Duodenal mucosa (tissue), 2 donors: ENCODE measurements at regions not wholly inside any gene's neighbourhood (a gene's known extent, or its start where the extent isn't known, plus 50 kb on each side); places are given as distances from the start of the nearest gene placed in this dataset.
A peak's percentile ranks its signal among the peaks of the same experiment; 100 is the strongest.

Experiments used
- H3K27ac ChIP-seq: one replicate; pipeline ENCODE4 v1.7.0; 2013; ENCODE audit warnings: low read depth, low read length
- H3K27me3 ChIP-seq, 2 donors: one replicate each; pipeline ENCODE4 v1.7.0; 2013; ENCODE audit warnings: low read length in 2 of 2, control low read depth in 1 of 2; ENCODE audit not compliant: insufficient read depth in 2 of 2, control insufficient read depth in 1 of 2
- H3K36me3 ChIP-seq, 2 donors: one replicate each; pipeline ENCODE4 v1.7.0; 2013; ENCODE audit warnings: low read length in 2 of 2, control low read depth in 1 of 2; ENCODE audit not compliant: insufficient read depth in 2 of 2, control insufficient read depth in 1 of 2
- H3K4me1 ChIP-seq, 2 donors: one replicate each; pipeline ENCODE4 v1.7.0; 2013; ENCODE audit warnings: low read length in 2 of 2, control low read depth in 1 of 2; ENCODE audit not compliant: insufficient read depth in 2 of 2, control insufficient read depth in 1 of 2
- H3K4me3 ChIP-seq, 2 donors: one replicate each; pipeline ENCODE4 v1.7.0; 2013; ENCODE audit warnings: low read length in 2 of 2, low read depth in 1 of 2
- H3K9ac ChIP-seq, 2 donors: one replicate each; pipeline ENCODE4 v1.7.0; 2013; ENCODE audit warnings: low read length in 2 of 2, low read depth in 1 of 2
- H3K9me3 ChIP-seq, 2 donors: one replicate each; pipeline ENCODE4 v1.7.0; 2013; ENCODE audit warnings: low read length in 2 of 2, control low read depth in 1 of 2; ENCODE audit not compliant: control insufficient read depth in 1 of 2

DNA sequence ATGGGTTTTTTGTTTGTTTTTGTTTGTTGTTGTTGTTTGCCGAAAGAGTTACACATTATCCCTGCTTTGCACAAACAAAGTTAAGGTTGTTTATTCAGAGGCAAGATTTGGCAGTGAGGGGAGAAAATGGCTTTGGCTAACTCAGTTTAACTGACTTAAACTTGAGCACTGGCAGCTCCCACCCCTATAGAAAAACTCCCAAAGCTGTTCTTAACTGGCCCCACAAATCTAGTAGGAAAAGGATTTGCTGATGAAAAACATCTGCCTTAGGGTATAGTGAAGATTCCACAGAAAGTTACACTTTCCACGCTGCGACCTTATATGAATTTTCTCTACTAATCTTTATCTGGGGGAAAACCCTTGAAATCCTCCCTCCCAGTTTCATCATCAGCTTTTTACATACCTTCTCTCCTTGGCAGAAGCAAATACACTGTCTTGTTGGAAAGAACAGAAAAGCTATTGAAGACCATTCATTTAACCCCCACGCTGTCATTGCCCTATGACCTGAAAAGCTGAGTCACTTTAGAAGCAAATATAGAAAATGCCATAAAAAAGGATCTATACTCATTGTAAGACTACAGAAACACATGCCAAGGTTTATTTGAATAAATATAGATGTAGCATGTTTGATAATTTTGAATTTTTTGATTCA is 551.7 kb downstream of the NR2F2 start:
- no peaks in the 10 kb centered on the region for H3K9me3 ChIP-seq
- H3K27me3 ChIP-seq: no peaks in the 10 kb centered on the region
- H3K4me1 ChIP-seq: no peaks in the 10 kb centered on the region
- no peak overlapping the region for H3K27ac ChIP-seq
- H3K9ac ChIP-seq: no peak overlapping the region
- H3K4me3 ChIP-seq: no peak overlapping the region
- H3K36me3 ChIP-seq: no peaks in the 10 kb centered on the region

DNA sequence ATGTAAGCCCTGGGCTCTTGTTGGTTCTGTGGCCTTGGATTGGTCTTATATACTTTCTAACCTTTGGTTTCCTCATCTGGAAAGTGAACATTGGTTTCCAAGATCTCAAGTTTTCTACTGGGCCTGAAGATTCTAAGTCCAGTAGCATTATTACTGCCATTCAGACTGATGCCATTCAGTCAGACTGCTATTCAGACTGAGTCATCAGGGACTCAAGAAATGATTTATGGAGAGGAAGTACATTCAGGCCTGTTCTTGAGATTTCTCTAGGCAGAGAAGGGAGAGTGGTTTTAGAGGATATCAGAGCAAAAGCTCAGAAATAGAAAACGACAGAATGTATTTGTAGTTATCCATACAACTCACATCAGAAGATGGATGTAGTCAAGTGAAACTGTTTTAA is 557.2 kb downstream of the NR2F2 start:
- Histone ChIP-seq H3K27me3 (no peaks in the 10 kb centered on the region), H3K4me1 (peaks cover 0 to 4% of the 10 kb centered on the region in 2 donors), H3K9ac (no peak overlapping the region), H3K4me3 (no peak overlapping the region), H3K27ac (no peak overlapping the region), H3K9me3 (no peaks in the 10 kb centered on the region), H3K36me3 (no peaks in the 10 kb centered on the region)

GRCh38 chr15:96888764-96889163 is 558.3 kb downstream of the NR2F2 start:
- no peaks in the 10 kb centered on the region for H3K9me3 ChIP-seq
- no peak overlapping the region for H3K27ac ChIP-seq
- no peaks in the 10 kb centered on the region for H3K27me3 ChIP-seq
- peaks cover 0 to 4% of the 10 kb centered on the region in 2 donors for H3K4me1 ChIP-seq
- H3K4me3 ChIP-seq: no peak overlapping the region
- no peaks in the 10 kb centered on the region for H3K36me3 ChIP-seq
- H3K9ac ChIP-seq: no peak overlapping the region

DNA sequence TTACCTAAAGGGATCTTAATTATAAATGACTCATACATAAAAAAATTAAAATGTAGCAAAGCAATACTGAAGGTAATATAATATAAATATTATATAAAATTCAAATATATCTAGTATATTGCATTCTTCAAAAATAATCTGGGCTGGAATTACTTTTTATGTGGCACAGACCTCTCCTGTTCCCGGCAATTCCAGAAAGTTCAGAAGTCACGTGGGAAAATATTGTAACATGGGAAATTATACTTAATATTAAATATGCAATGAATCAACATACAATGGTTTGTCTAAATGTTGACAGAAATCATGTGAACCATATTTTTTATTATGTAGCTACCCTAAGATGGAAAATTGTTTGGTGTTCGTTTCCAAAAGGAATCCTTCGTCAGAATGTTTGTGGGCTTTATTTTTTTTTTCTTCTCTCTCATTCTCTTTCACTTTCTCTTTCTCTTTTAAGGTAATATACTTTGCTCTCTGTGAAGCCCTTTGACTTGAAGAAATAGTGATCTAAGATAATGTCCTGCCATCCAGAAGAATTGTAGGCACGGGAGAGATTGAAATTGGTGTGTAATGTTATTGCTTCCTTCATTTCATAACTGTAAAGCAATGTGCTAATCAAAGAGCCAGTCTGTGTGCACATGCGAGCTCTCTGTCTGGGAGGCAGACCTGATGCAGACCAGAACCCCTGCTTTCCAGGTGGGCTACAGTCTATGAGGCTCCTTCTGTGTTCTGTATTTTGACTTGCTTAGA is 559.4 kb downstream of the NR2F2 start:
- Histone ChIP-seq H3K27me3 (no peaks in the 10 kb centered on the region), H3K9me3 (no peaks in the 10 kb centered on the region), H3K27ac (no peak overlapping the region), H3K9ac (no peak overlapping the region), H3K36me3 (no peaks in the 10 kb centered on the region), H3K4me3 (peak overlapping the region; percentile 23 to 58), H3K4me1 (peaks cover 0 to 4% of the 10 kb centered on the region in 2 donors)

DNA sequence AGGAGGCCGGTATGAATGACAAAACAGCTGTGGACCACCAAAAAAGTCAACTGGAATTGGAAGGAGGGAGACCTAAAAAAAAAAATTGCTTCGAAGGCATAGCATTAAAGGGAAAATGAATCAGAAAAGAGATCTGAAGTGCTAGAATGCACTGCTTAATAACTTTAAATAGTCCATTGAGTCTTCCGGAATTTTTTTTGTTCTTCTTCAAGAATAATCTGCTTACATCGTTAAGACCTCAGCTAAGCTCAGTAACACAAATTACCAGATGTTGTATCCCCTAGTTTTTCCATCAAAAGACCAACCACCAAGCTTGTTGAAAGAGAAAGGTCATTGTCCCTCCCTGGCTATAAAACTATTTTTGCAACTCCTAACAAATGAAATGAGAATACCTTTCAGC is 560.5 kb downstream of the NR2F2 start:
- Histone ChIP-seq H3K27ac (no peak overlapping the region), H3K4me1 (peaks cover 0 to 4% of the 10 kb centered on the region in 2 donors), H3K36me3 (no peaks in the 10 kb centered on the region)

GRCh38 chr15:96893159-96893906 is 562.8 kb downstream of the NR2F2 start:
- Histone ChIP-seq H3K36me3 (no peaks in the 10 kb centered on the region), H3K4me1 (peaks cover 0 to 4% of the 10 kb centered on the region in 2 donors), H3K27me3 (no peaks in the 10 kb centered on the region), H3K27ac (no peak overlapping the region), H3K4me3 (no peak overlapping the region), H3K9me3 (no peaks in the 10 kb centered on the region), H3K9ac (no peak overlapping the region)

More for the DNA sequence above, 560.5 kb downstream of the NR2F2 start:
- Histone ChIP-seq H3K9ac (no peak overlapping the region), H3K4me3 (no peak overlapping the region), H3K9me3 (no peaks in the 10 kb centered on the region), H3K27me3 (no peaks in the 10 kb centered on the region)

DNA sequence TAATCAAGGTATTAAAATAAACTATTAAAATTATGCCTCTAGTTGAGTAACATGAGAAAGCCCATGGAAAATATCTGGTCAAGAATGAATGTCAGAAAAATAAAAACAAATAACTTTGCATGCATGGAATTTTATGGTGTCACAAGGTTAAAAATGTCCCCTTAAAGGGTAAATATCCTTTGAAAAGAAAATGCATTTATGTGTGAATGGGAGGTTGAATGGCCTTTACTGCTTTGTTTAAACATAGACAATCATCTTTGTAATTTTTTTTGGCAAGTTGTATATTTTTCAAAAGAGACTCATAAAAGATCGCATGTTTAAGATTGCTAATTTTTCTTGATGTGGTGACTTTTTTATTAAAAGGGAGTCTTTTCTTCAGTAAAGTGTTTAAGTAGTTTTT is 564.2 kb downstream of the NR2F2 start:
- no peak overlapping the region for H3K27ac ChIP-seq
- H3K9me3 ChIP-seq: peaks cover 0 to 1% of the 10 kb centered on the region in 2 donors
- H3K36me3 ChIP-seq: no peaks in the 10 kb centered on the region
- no peak overlapping the region for H3K4me3 ChIP-seq
- H3K4me1 ChIP-seq: peaks cover 0 to 4% of the 10 kb centered on the region in 2 donors
- no peak overlapping the region for H3K9ac ChIP-seq
- no peaks in the 10 kb centered on the region for H3K27me3 ChIP-seq

DNA sequence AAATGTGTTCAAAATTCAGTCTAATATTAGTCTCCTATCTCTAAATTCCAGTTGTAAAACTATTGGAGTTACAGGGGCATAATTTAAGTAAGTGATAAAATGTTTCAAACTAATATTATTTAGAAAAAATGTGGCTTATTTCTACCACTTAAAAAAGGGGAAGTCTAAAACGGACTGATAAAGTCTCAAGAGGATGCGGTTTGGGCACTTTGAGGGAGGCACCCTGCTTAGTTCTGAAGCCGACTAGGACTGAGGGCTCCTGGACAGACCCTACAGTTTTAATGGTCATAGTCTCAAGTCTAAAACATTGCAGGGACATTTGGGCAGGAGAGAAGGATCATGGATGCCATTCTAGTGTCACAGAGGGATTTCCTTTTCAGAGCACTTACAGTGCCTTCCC is 566.3 kb downstream of the NR2F2 start:
- Histone ChIP-seq H3K9ac (no peak overlapping the region), H3K27ac (no peak overlapping the region), H3K4me1 (no peaks in the 10 kb centered on the region), H3K9me3 (peaks cover 0 to 5% of the 10 kb centered on the region in 2 donors), H3K36me3 (no peaks in the 10 kb centered on the region), H3K4me3 (no peak overlapping the region), H3K27me3 (no peaks in the 10 kb centered on the region)

GRCh38 chr15:96914081-96914480 is 583.6 kb downstream of the NR2F2 start:
- Histone ChIP-seq H3K9me3 (peaks cover 5 to 15% of the 10 kb centered on the region in 2 donors), H3K4me1 (no peaks in the 10 kb centered on the region), H3K36me3 (no peaks in the 10 kb centered on the region)

DNA sequence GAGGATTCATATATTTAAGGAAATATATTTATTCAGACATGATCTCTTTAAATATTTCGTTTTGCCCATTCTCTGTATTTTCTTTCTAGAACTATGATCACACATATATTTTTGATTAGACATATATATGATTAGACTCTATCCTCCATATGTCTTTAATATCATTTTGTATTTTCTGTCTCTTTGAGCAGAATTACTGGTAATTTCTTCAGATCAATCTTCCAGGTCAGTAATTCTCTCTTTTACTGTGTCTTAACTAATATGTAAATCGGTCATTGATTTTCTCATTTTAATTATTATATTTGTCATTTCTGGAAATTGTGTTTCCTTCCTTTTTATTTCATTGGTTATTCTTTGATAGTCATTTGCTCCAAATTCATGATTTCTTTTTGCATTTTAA is 586.2 kb downstream of the NR2F2 start:
- Histone ChIP-seq H3K27me3 (no peaks in the 10 kb centered on the region), H3K9ac (no peak overlapping the region), H3K27ac (no peak overlapping the region), H3K9me3 (peaks cover 5 to 17% of the 10 kb centered on the region in 2 donors), H3K4me1 (no peaks in the 10 kb centered on the region), H3K4me3 (no peak overlapping the region), H3K36me3 (no peaks in the 10 kb centered on the region)

More at GRCh38 chr15:96914081-96914480, 583.6 kb downstream of the NR2F2 start:
- H3K27ac ChIP-seq: no peak overlapping the region
- H3K4me3 ChIP-seq: no peak overlapping the region
- no peaks in the 10 kb centered on the region for H3K27me3 ChIP-seq
- H3K9ac ChIP-seq: no peak overlapping the region
